GM12878 (cell line): ENCODE measurements at regions not wholly inside any gene's neighbourhood (a gene's known extent, or its start where the extent isn't known, plus 50 kb on each side); places are given as distances from the start of the nearest gene placed in this dataset.

Source experiments
- ATAC-seq: fragments of 200-7000 bp; cut with Tn5 transposase; 3 replicates; pipeline ENCODE4 v1.9.1; 2020; ENCODE audit warnings: mild to moderate bottlenecking, moderate library complexity
- BruUV-seq: library from RNA; stranded (reverse); fragments of 400-500 nt; replicated peaks from 2 replicates; lab custom pipeline; 2021; lab: Mats Ljungman, UMichigan
- CTCF ChIA-PET: fragments of 300-600 bp; sonication (Branson Sonifier 250); formaldehyde crosslinking; extraction: SDS; loops from one replicate; lab custom pipeline; 2021; ENCODE audit warnings: inconsistent platforms; lab: Yijun Ruan, JAX
- POLR2A ChIA-PET: fragments of 350-600 bp; formaldehyde crosslinking; extraction: SDS; loops from one replicate; lab custom pipeline; 2021; ENCODE audit warnings: inconsistent platforms; lab: Charles Lee
- RAD21 ChIA-PET: fragments of 300-600 bp; sonication (Branson Sonifier 250); formaldehyde crosslinking; loops from one replicate; lab custom pipeline; 2023; ENCODE audit warnings: antibody characterized with exemption; ENCODE audit not compliant: unreplicated experiment; lab: Charles Lee
- SMC1A ChIA-PET: fragments of 300-600 bp; sonication (Branson Sonifier 250); formaldehyde crosslinking; loops from one replicate; lab custom pipeline; 2023; ENCODE audit not compliant: unreplicated experiment, uncharacterized antibody; lab: Charles Lee
- DNase-seq: peaks from one replicate; pipeline ENCODE4 v3.0.0-alpha.2; 2011; ENCODE audit warnings: low read depth, low spot score
- FAIRE-seq: peaks from 3 replicates; lab custom pipeline; 2011; peaks lifted over from hg19 to GRCh38; lab: Jason Lieb, UNC
- H2AFZ ChIP-seq: 2 replicates; pipeline ENCODE4 v1.6.0; 2011; ENCODE audit warnings: low read depth, low read length, control low read depth; ENCODE audit not compliant: control insufficient read depth
- H3K27ac ChIP-seq: 2 replicates; pipeline ENCODE4 v1.5.1; 2011; ENCODE audit warnings: control low read depth; ENCODE audit not compliant: control insufficient read depth, insufficient read depth
- H3K27me3 ChIP-seq, 2 experiments: replicated peaks in 1 of 2; 2 replicates each; pipeline versions ENCODE4 v1.6.0 to v1.6.1; 2011; ENCODE audit warnings: low read length in 1 of 2; ENCODE audit not compliant: control insufficient read depth in 2 of 2, insufficient read depth in 2 of 2
- H3K36me3 ChIP-seq, 2 experiments: 2 replicates each; pipeline ENCODE4 v1.5.1; 2011; ENCODE audit warnings: low read length in 1 of 2; ENCODE audit not compliant: control insufficient read depth in 2 of 2, insufficient read depth in 2 of 2
- H3K4me1 ChIP-seq: 2 replicates; pipeline ENCODE4 v1.6.1; 2011; ENCODE audit warnings: mild to moderate bottlenecking, low read length, moderate library complexity, mixed read lengths; ENCODE audit not compliant: control insufficient read depth, insufficient read depth
- H3K4me2 ChIP-seq: 2 replicates; pipeline ENCODE4 v1.6.0; 2011; ENCODE audit warnings: control low read depth; ENCODE audit not compliant: control insufficient read depth, insufficient read depth
- H3K4me3 ChIP-seq: fragments of 200-600 bp; sonication (generic); 2 replicates; pipeline ENCODE4 v1.5.1; 2016
- H3K79me2 ChIP-seq: 2 replicates; pipeline ENCODE4 v1.6.0; 2011; ENCODE audit warnings: low read length; ENCODE audit not compliant: control insufficient read depth, insufficient read depth
- H3K9ac ChIP-seq: 2 replicates; pipeline ENCODE4 v1.8.0; 2011; ENCODE audit warnings: low read length, control low read depth, mixed read lengths; ENCODE audit not compliant: control insufficient read depth, insufficient read depth
- H3K9me3 ChIP-seq: replicated peaks from 3 replicates; pipeline ENCODE4 v1.5.1; 2011; ENCODE audit warnings: mild to moderate bottlenecking, low read length; ENCODE audit not compliant: control insufficient read depth, insufficient read depth
- H4K20me1 ChIP-seq: 2 replicates; pipeline ENCODE4 v1.6.0; 2011; ENCODE audit not compliant: control insufficient read depth, insufficient read depth
- EGR1 ChIP-seq, 2 experiments: IDR thresholded peaks; 1 replicate in 1 of 2; 2 replicates in 1 of 2; pipeline ENCODE4 v1.6.1; 2011 to 2012; ENCODE audit warnings: low read depth in 2 of 2, low read length in 2 of 2, borderline replicate concordance in 1 of 2, mild to moderate bottlenecking in 1 of 2, moderate library complexity in 1 of 2
- HDAC6 ChIP-seq: fragments of 200-600 bp; sonication (generic); IDR thresholded peaks from one replicate; pipeline ENCODE4 v1.8.0; 2017; ENCODE audit warnings: antibody characterized with exemption; ENCODE audit not compliant: unreplicated experiment
- HSF1 ChIP-seq: fragments of 150-350 bp; IDR thresholded peaks from 2 replicates; pipeline ENCODE4 v1.6.1; 2014; ENCODE audit warnings: mild to moderate bottlenecking, low read depth, low read length
- IKZF1 ChIP-seq: fragments of 450-650 bp; conservative IDR thresholded peaks from 2 replicates; pipeline ENCODE4 v1.6.1; 2017; ENCODE audit warnings: antibody characterized with exemption, mild to moderate bottlenecking
- IKZF2 ChIP-seq, 2 experiments: fragments of 450-650 bp; IDR thresholded peaks; 2 replicates each; pipeline ENCODE4 v1.6.1; 2017; ENCODE audit warnings: mild to moderate bottlenecking in 2 of 2, moderate library complexity in 2 of 2
- IRF4 ChIP-seq: IDR thresholded peaks from 2 replicates; pipeline ENCODE4 v1.6.1; 2011; ENCODE audit warnings: low read depth, low read length
- JUNB ChIP-seq: IDR thresholded peaks from 2 replicates; pipeline ENCODE4 v1.6.1; 2016; ENCODE audit warnings: antibody characterized with exemption, mild to moderate bottlenecking
- MEF2B ChIP-seq: fragments of 450-650 bp; IDR thresholded peaks from 2 replicates; pipeline ENCODE4 v1.6.1; 2018; ENCODE audit warnings: mild to moderate bottlenecking, moderate library complexity; ENCODE audit not compliant: partially characterized antibody, poor library complexity, severe bottlenecking
- PBX3 ChIP-seq: IDR thresholded peaks from 2 replicates; pipeline ENCODE4 v1.6.1; 2011; ENCODE audit warnings: mild to moderate bottlenecking, low read depth, low read length, moderate library complexity; ENCODE audit not compliant: insufficient replicate concordance
- PML ChIP-seq: IDR thresholded peaks from 2 replicates; pipeline ENCODE4 v1.6.1; 2012; ENCODE audit warnings: low read length, inconsistent platforms
- SUZ12 ChIP-seq: fragments of 200-600 bp; sonication (generic); IDR thresholded peaks from one replicate; pipeline ENCODE4 v1.6.1; 2018; ENCODE audit warnings: antibody characterized with exemption, mild to moderate bottlenecking; ENCODE audit not compliant: unreplicated experiment
- TCF3 ChIP-seq: IDR thresholded peaks from 2 replicates; pipeline ENCODE4 v1.6.1; 2012; ENCODE audit warnings: low read depth, mild to moderate bottlenecking, low read length, borderline replicate concordance; ENCODE audit not compliant: insufficient read depth
- YY1 ChIP-seq: IDR thresholded peaks from 2 replicates; pipeline ENCODE4 v1.6.1; 2011; ENCODE audit warnings: low read depth, mild to moderate bottlenecking, low read length
- ZBED1 ChIP-seq: IDR thresholded peaks from 2 replicates; pipeline ENCODE4 v1.6.1; 2016; ENCODE audit warnings: borderline replicate concordance
- ZNF24 ChIP-seq: fragments of 450-650 bp; IDR thresholded peaks from 2 replicates; pipeline ENCODE4 v1.6.1; 2017; ENCODE audit warnings: antibody characterized with exemption, mild to moderate bottlenecking
- WGBS: methylation state at CpG from one replicate; pipeline ENCODE4 v1.1.6; 2016; ENCODE audit warnings: low lambda C conversion rate; ENCODE audit not compliant: insufficient replicate concordance, insufficient coverage; ENCODE audit errors: missing lambda C conversion rate; 5-methylcytosine and 5-hydroxymethylcytosine counted together
- in situ Hi-C: fragments of 300-500 bp; cut with MboI; formaldehyde crosslinking; loops from 9 replicates; pipeline ENCODE4 v1.14.3; 2018; ENCODE audit warnings: mixed read lengths
- intact Hi-C: fragments of 100-400 bp; cut with micrococcal nuclease; formaldehyde crosslinking; loops from one replicate; pipeline ENCODE4 v1.14.2; 2022; ENCODE audit not compliant: unreplicated experiment
- TF ChIP-seq, protein P1 (sequence below): IDR thresholded peaks from 2 replicates; pipeline ENCODE4 v1.6.1; 2012; ENCODE audit warnings: low read depth, low read length, improper control_type of control experiment
- TF ChIP-seq, protein P2 (sequence below): fragments of 450-650 bp; IDR thresholded peaks from 2 replicates; pipeline ENCODE4 v1.6.1; 2017; ENCODE audit warnings: mild to moderate bottlenecking, moderate library complexity

- TF ChIP-seq, protein P1, sequence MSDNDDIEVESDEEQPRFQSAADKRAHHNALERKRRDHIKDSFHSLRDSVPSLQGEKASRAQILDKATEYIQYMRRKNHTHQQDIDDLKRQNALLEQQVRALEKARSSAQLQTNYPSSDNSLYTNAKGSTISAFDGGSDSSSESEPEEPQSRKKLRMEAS: no peak
- TF ChIP-seq, all 136 proteins: peak for 0
These were observed 281.0 kb upstream of the HS6ST1 start (continued) for GRCh38 chr2:128599700-128600099.

DNA sequence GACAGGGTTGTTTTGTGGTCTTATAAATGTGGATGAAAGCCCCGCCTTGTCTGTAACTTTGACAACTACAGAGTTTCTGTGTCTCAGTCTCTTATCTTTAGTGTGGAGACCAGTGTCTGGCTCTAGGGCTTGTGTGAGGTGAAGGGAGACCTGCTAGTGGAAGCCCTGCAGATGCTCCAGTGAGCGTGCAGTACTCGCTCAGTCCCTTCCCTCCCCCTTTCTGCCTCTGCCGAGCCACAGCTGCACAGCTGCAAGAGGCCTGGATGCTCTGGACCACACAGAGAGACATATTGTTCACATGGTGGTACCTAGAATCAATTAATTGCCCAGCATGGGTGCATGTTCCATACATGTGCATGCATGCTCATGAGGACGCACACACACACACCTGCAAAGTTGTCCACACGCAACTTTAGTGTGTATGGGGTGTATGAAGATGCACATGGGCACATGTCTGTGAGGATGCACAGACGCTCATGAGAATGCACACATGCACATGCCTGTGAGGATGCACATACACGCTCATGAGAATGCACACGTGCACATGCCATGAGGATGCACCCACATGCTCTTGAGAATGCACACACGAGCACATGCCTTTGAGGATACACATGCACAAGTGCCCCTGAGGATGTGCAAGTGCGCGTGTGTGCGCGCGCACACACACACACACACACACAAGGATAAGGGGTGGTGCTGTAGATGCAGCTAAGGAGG, 282.1 kb upstream of the HS6ST1 start:
- no peaks in the 10 kb centered on the region for H3K9me3 ChIP-seq
- no peaks in the 10 kb centered on the region for H4K20me1 ChIP-seq
- H3K9ac ChIP-seq: no peak overlapping the region
- H3K4me2 ChIP-seq: no peak overlapping the region
- FAIRE-seq: no peak
- in situ Hi-C loops: no loop called here
- intact Hi-C loops: no loop called here
- no peaks in the 10 kb centered on the region for H3K79me2 ChIP-seq
- no peak overlapping the region for H3K4me3 ChIP-seq
- 37% methylated on average over 15 of the region's 15 CpGs for WGBS
- H3K4me1 ChIP-seq: no peaks in the 10 kb centered on the region
- ChIA-PET SMC1A (no interaction called here), CTCF (no interaction called here), RAD21 (no interaction called here), POLR2A (no interaction called here)
- ATAC-seq: no peak
- no peak overlapping the region for H3K27ac ChIP-seq
- BruUV-seq: no TSS peak
- H3K36me3 ChIP-seq: no peaks in the 10 kb centered on the region
- H2AFZ ChIP-seq: no peak overlapping the region
- DNase-seq: no peak
- H3K27me3 ChIP-seq: peaks cover 0 to 4% of the 10 kb centered on the region in 2 experiments; a peak in 1 of 4 replicates
- TF ChIP-seq YY1: no peak
- no peak for TF ChIP-seq IKZF1
- TF ChIP-seq ZBED1: no peak
- TF ChIP-seq JUNB: no peak
- TF ChIP-seq ZNF24: no peak
- TF ChIP-seq EGR1 (IDR thresholded peaks at IDR 0.05; ENCODE audit: borderline replicate concordance in 1 of 2, low read depth in 2 of 2, low read length in 2 of 2): no peak
- no peak for TF ChIP-seq HDAC6
- no peak for TF ChIP-seq HSF1
- no peak for TF ChIP-seq SUZ12
- TF ChIP-seq TCF3: no peak
- TF ChIP-seq MEF2B: no peak
- TF ChIP-seq PBX3: no peak
- TF ChIP-seq IRF4: no peak
- TF ChIP-seq IKZF2 (IDR thresholded peaks at IDR 0.05): no peak
- TF ChIP-seq, protein P2, sequence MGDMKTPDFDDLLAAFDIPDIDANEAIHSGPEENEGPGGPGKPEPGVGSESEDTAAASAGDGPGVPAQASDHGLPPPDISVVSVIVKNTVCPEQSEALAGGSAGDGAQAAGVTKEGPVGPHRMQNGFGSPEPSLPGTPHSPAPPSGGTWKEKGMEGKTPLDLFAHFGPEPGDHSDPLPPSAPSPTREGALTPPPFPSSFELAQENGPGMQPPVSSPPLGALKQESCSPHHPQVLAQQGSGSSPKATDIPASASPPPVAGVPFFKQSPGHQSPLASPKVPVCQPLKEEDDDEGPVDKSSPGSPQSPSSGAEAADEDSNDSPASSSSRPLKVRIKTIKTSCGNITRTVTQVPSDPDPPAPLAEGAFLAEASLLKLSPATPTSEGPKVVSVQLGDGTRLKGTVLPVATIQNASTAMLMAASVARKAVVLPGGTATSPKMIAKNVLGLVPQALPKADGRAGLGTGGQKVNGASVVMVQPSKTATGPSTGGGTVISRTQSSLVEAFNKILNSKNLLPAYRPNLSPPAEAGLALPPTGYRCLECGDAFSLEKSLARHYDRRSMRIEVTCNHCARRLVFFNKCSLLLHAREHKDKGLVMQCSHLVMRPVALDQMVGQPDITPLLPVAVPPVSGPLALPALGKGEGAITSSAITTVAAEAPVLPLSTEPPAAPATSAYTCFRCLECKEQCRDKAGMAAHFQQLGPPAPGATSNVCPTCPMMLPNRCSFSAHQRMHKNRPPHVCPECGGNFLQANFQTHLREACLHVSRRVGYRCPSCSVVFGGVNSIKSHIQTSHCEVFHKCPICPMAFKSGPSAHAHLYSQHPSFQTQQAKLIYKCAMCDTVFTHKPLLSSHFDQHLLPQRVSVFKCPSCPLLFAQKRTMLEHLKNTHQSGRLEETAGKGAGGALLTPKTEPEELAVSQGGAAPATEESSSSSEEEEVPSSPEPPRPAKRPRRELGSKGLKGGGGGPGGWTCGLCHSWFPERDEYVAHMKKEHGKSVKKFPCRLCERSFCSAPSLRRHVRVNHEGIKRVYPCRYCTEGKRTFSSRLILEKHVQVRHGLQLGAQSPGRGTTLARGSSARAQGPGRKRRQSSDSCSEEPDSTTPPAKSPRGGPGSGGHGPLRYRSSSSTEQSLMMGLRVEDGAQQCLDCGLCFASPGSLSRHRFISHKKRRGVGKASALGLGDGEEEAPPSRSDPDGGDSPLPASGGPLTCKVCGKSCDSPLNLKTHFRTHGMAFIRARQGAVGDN: no peak
- TF ChIP-seq PML: no peak
